ENCODE measurements at regions not wholly inside any gene's neighbourhood (a gene's known extent, or its start where the extent isn't known, plus 50 kb on each side); places are given as distances from the start of the nearest gene placed in this dataset.

DNA sequence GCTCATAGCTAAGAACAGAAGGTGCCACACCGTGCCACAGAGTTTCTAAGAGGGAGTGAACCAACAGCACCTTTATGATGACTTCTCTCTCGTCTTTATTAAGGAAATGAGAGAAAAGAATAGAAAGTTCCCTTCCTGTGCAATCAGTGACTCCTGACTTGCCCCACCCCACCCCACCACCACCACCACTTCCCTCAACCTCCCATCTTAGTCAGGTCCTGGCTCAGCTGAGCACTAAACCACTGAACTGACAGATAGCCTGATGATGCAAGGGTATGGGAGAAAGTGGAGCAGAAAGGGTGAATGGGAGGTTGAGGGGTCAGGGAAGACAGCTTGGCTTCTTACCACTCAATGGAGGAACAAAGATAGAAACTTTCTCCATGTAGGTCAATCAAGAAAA, 75.2 kb upstream of the RMDN2 start:
- TF ChIP-seq CTCF (IDR thresholded peaks at IDR 0.05) (no peak), POLR2A (IDR thresholded peaks at IDR 0.05) (no peak)

Measured in esophagus squamous epithelium (tissue), 4 donors.